ENCODE measurements at regions not wholly inside any gene's neighbourhood (a gene's known extent, or its start where the extent isn't known, plus 50 kb on each side); places are given as distances from the start of the nearest gene placed in this dataset.

- Histone ChIP-seq H3K4me3 (no peak overlapping the region), H3K36me3 (no peaks in the 10 kb centered on the region), H3K4me1 (no peaks in the 10 kb centered on the region), H3K9me3 (no peaks in the 10 kb centered on the region), H3K27me3 (no peaks in the 10 kb centered on the region), H3K27ac (no peak overlapping the region)
- no peak for DNase-seq (ENCODE audit: low spot score in 2 of 2)
- TF ChIP-seq, protein P1, sequence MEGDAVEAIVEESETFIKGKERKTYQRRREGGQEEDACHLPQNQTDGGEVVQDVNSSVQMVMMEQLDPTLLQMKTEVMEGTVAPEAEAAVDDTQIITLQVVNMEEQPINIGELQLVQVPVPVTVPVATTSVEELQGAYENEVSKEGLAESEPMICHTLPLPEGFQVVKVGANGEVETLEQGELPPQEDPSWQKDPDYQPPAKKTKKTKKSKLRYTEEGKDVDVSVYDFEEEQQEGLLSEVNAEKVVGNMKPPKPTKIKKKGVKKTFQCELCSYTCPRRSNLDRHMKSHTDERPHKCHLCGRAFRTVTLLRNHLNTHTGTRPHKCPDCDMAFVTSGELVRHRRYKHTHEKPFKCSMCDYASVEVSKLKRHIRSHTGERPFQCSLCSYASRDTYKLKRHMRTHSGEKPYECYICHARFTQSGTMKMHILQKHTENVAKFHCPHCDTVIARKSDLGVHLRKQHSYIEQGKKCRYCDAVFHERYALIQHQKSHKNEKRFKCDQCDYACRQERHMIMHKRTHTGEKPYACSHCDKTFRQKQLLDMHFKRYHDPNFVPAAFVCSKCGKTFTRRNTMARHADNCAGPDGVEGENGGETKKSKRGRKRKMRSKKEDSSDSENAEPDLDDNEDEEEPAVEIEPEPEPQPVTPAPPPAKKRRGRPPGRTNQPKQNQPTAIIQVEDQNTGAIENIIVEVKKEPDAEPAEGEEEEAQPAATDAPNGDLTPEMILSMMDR (IDR thresholded peaks at IDR 0.05), result no peak
- intact Hi-C loops (cut with DNase I), result no loop called here
These were observed 302.0 kb downstream of the DIPK2A start for GRCh38 chr3:144273601-144274000.

DNA sequence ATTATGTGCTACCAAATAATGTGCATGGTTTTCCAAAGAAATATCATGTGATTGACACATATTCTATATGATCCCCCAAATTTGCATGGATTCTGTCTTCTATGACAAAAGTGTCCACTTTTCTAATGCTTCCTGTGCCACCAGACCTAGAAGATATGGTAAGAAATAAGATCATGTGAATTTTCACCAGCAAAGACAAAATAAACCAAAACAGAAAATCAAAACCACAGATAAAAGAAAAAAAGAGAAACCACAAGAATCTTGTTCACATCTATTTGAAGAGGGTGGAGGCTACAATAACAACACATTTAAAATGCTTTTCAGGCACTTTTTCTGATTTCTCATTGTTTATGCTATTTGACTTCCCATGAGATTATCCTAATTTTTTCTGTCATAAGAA, 303.4 kb downstream of the DIPK2A start:
- no peaks in the 10 kb centered on the region for H3K4me1 ChIP-seq
- intact Hi-C loops (cut with DNase I), result no loop called here
- H3K36me3 ChIP-seq, result no peaks in the 10 kb centered on the region
- no peaks in the 10 kb centered on the region for H3K9me3 ChIP-seq
- no peak overlapping the region for H3K4me3 ChIP-seq
- TF ChIP-seq, protein P1 (IDR thresholded peaks at IDR 0.05), result no peak
- no peak overlapping the region for H3K27ac ChIP-seq
- H3K27me3 ChIP-seq, result no peaks in the 10 kb centered on the region
- DNase-seq (ENCODE audit: low spot score in 2 of 2), result no peak

DNA sequence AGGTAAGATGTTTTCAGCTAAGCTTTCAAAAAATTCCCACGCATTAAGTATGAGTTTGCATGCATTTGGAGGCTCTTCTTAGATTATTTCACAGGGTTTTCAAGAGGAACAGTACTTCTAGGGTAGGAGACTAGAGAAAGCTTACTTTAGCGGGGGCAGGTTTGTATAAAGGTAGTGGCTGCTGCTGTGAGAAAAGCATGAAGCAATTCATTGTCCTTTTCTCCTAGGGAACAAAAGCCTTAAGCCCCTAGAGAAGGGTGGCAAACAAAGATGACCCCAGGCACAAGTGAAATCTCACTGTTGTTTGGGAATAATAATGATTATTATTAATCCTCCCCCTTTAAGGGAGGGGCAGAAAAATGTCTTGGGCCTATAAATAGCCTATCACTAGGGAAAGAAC, 310.7 kb downstream of the DIPK2A start:
- Histone ChIP-seq H3K4me1 (no peaks in the 10 kb centered on the region), H3K27me3 (no peaks in the 10 kb centered on the region), H3K36me3 (no peaks in the 10 kb centered on the region), H3K9me3 (no peaks in the 10 kb centered on the region), H3K27ac (no peak overlapping the region), H3K4me3 (no peak overlapping the region)
- no peak for DNase-seq (ENCODE audit: low spot score in 2 of 2)
- intact Hi-C loops (cut with DNase I), result no loop called here
- TF ChIP-seq, protein P1 (IDR thresholded peaks at IDR 0.05), result no peak

GRCh38 chr3:144286235-144286910, 314.8 kb downstream of the DIPK2A start:
- H3K36me3 ChIP-seq, result no peaks in the 10 kb centered on the region

GRCh38 chr3:144287001-144287400, 315.4 kb downstream of the DIPK2A start:
- TF ChIP-seq, protein P1 (IDR thresholded peaks at IDR 0.05), result no peak
- Histone ChIP-seq H3K4me1 (no peaks in the 10 kb centered on the region), H3K27me3 (no peaks in the 10 kb centered on the region), H3K9me3 (peaks cover 0 to 4% of the 10 kb centered on the region in 2 donors), H3K4me3 (no peak overlapping the region), H3K27ac (no peak overlapping the region), H3K36me3 (no peaks in the 10 kb centered on the region)
- intact Hi-C loops (cut with DNase I), result no loop called here
- no peak for DNase-seq (ENCODE audit: low spot score in 2 of 2)

More at GRCh38 chr3:144286235-144286910, 314.8 kb downstream of the DIPK2A start:
- no peaks in the 10 kb centered on the region for H3K27me3 ChIP-seq
- H3K4me1 ChIP-seq, result no peaks in the 10 kb centered on the region
- H3K27ac ChIP-seq, result no peak overlapping the region
- intact Hi-C loops (cut with DNase I), result no loop called here
- H3K4me3 ChIP-seq, result no peak overlapping the region
- DNase-seq (ENCODE audit: low spot score in 2 of 2), result no peak
- H3K9me3 ChIP-seq, result no peaks in the 10 kb centered on the region
- TF ChIP-seq, protein P1 (IDR thresholded peaks at IDR 0.05), result no peak

DNA sequence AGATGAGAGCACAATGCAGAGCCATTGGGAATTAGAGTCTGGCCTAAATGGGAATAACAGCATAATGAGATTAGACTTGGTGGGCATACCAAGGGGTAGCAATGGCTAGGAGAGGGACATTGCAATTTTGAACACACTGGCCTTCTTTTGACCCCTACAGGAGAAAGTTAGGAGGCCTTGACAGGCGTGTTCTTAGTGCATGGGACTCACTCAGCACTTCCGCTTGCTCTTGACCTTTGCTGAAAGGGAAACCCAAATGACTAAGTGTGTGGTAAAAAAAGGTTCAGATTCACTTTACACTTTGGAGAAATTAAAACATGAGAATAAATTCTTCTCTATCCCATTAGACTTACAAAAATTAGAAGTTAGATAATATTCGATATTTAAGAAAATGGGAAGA, 317.4 kb downstream of the DIPK2A start:
- TF ChIP-seq, protein P1 (IDR thresholded peaks at IDR 0.05), result no peak
- H3K4me1 ChIP-seq, result no peaks in the 10 kb centered on the region
- H3K36me3 ChIP-seq, result no peaks in the 10 kb centered on the region
- no peak for DNase-seq (ENCODE audit: low spot score in 2 of 2)
- intact Hi-C loops (cut with DNase I), result no loop called here
- H3K27ac ChIP-seq, result no peak overlapping the region
- peaks cover 0 to 4% of the 10 kb centered on the region in 2 donors for H3K9me3 ChIP-seq
- no peaks in the 10 kb centered on the region for H3K27me3 ChIP-seq
- H3K4me3 ChIP-seq, result no peak overlapping the region
